ENCODE measurements at regions not wholly inside any gene's neighbourhood (a gene's known extent, or its start where the extent isn't known, plus 50 kb on each side); places are given as distances from the start of the nearest gene placed in this dataset.
"Not testable (repeated sequence)": the region's sequence is repeated elsewhere in the genome, so short reads cannot be mapped to it uniquely, and the experiment has no call there.

GRCh38 chr11:49562262-49562661 lies 353.9 kb upstream of the FOLH1 start:
- TF ChIP-seq EZH2 (IDR thresholded peaks at IDR 0.05); POLR2AphosphoS5 (IDR thresholded peaks at IDR 0.05; ENCODE audit: borderline replicate concordance, low read depth, low read length); FOXP2 (optimal IDR thresholded peaks at IDR 0.05; ENCODE audit: control extremely low read depth, extremely low read length, insufficient read depth): not testable (repeated sequence)
